WTC11 (cell line): ENCODE measurements at regions not wholly inside any gene's neighbourhood (a gene's known extent, or its start where the extent isn't known, plus 50 kb on each side); places are given as distances from the start of the nearest gene placed in this dataset.

Source experiments
- ATAC-seq: fragments of 200-7000 bp; cut with Tn5 transposase; 2 replicates; pipeline ENCODE4 v1.10.0; 2021; ENCODE audit warnings: mild to moderate bottlenecking, moderate library complexity
- CTCF ChIA-PET: fragments of 300-600 bp; sonication (Branson Sonifier 250); formaldehyde crosslinking; loops from one replicate; lab custom pipeline; 2021; ENCODE audit warnings: antibody characterized with exemption; lab: Charles Lee
- POLR2A ChIA-PET: fragments of 350-600 bp; sonication (Branson Sonifier 250); formaldehyde crosslinking; loops from one replicate; lab custom pipeline; 2021; ENCODE audit warnings: antibody characterized with exemption; lab: Charles Lee
- DNase-seq: peaks from one replicate; pipeline ENCODE4 v3.0.0; 2021; ENCODE audit warnings: low spot score
- H3K27ac Mint-ChIP-seq: 2 replicates; pipeline ENCODE4 v1.8.0; 2021; ENCODE audit warnings: mixed read lengths
- H3K27me3 Mint-ChIP-seq: 2 replicates; pipeline ENCODE4 v1.8.0; 2021; ENCODE audit warnings: low read depth, mild to moderate bottlenecking, moderate library complexity, mixed read lengths
- H3K36me3 Mint-ChIP-seq: 2 replicates; pipeline ENCODE4 v1.8.0; 2021; ENCODE audit warnings: mixed read lengths
- H3K4me1 Mint-ChIP-seq: 2 replicates; pipeline ENCODE4 v1.8.0; 2022; ENCODE audit warnings: mixed read lengths
- H3K4me3 Mint-ChIP-seq: 2 replicates; pipeline ENCODE4 v1.8.0; 2021; ENCODE audit warnings: mild to moderate bottlenecking, moderate library complexity, mixed read lengths
- H3K9me3 Mint-ChIP-seq: 2 replicates; pipeline ENCODE4 v1.8.0; 2021; ENCODE audit warnings: mixed read lengths
- AR ChIP-seq: fragments of 250-450 bp; sonication (Bioruptor Pico); IDR thresholded peaks from 2 replicates; pipeline ENCODE4 v1.9.0; 2021; ENCODE audit warnings: mild to moderate bottlenecking
- ELF4 ChIP-seq: sonication (generic); formaldehyde crosslinking; IDR thresholded peaks from 2 replicates; pipeline ENCODE4 v1.8.1; 2022; ENCODE audit warnings: low read depth, mild to moderate bottlenecking, moderate library complexity, missing genetic modification reagents
- ESRRA ChIP-seq: sonication (generic); formaldehyde crosslinking; IDR thresholded peaks from 2 replicates; pipeline ENCODE4 v1.8.1; 2022; ENCODE audit warnings: mild to moderate bottlenecking, missing genetic modification reagents, borderline replicate concordance
- FOXP1 ChIP-seq: sonication (generic); formaldehyde crosslinking; IDR thresholded peaks from 2 replicates; pipeline ENCODE4 v1.8.0; 2022; ENCODE audit warnings: missing genetic modification reagents, mild to moderate bottlenecking, moderate library complexity, borderline replicate concordance
- IRF2 ChIP-seq: sonication (generic); formaldehyde crosslinking; IDR thresholded peaks from 2 replicates; pipeline ENCODE4 v1.8.0; 2022; ENCODE audit warnings: low read depth, missing genetic modification reagents, borderline replicate concordance
- JAZF1 ChIP-seq: fragments of 250-450 bp; sonication (Bioruptor Pico); IDR thresholded peaks from 2 replicates; pipeline ENCODE4 v1.9.0; 2021; ENCODE audit warnings: moderate library complexity, mild to moderate bottlenecking, inconsistent platforms
- JUN ChIP-seq: sonication (generic); formaldehyde crosslinking; IDR thresholded peaks from 2 replicates; pipeline ENCODE4 v1.8.0; 2023; ENCODE audit warnings: mild to moderate bottlenecking, missing genetic modification reagents
- MXD4 ChIP-seq: fragments of 250-450 bp; sonication (Bioruptor Pico); IDR thresholded peaks from 2 replicates; pipeline ENCODE4 v1.8.0; 2021; ENCODE audit warnings: mild to moderate bottlenecking, moderate library complexity, borderline replicate concordance
- NFE2L1 ChIP-seq: sonication (generic); formaldehyde crosslinking; IDR thresholded peaks from 2 replicates; pipeline ENCODE4 v1.8.1; 2023; ENCODE audit warnings: missing genetic modification reagents
- NR1H2 ChIP-seq: sonication (generic); formaldehyde crosslinking; IDR thresholded peaks from 2 replicates; pipeline ENCODE4 v1.9.0; 2021; ENCODE audit warnings: mild to moderate bottlenecking, moderate library complexity, missing genetic modification reagents
- NR3C1 ChIP-seq: sonication (generic); formaldehyde crosslinking; conservative IDR thresholded peaks from 2 replicates; pipeline ENCODE4 v1.8.1; 2023; ENCODE audit warnings: low read depth, mild to moderate bottlenecking, missing genetic modification reagents
- SMAD3 ChIP-seq: sonication (generic); formaldehyde crosslinking; IDR thresholded peaks from 2 replicates; pipeline ENCODE4 v1.8.0; 2022; ENCODE audit warnings: missing genetic modification reagents, mild to moderate bottlenecking, borderline replicate concordance
- STAT6 ChIP-seq: sonication (generic); formaldehyde crosslinking; conservative IDR thresholded peaks from 2 replicates; pipeline ENCODE4 v1.8.1; 2023; ENCODE audit warnings: mild to moderate bottlenecking, low read depth, missing genetic modification reagents, moderate library complexity
- TCF7 ChIP-seq: sonication (generic); formaldehyde crosslinking; IDR thresholded peaks from 2 replicates; pipeline ENCODE4 v1.8.0; 2022; ENCODE audit warnings: mild to moderate bottlenecking, low read depth, missing genetic modification reagents, moderate library complexity
- ZNF219 ChIP-seq: sonication (generic); formaldehyde crosslinking; IDR thresholded peaks from 2 replicates; pipeline ENCODE4 v1.8.0; 2023; ENCODE audit warnings: missing genetic modification reagents, mild to moderate bottlenecking, borderline replicate concordance
- TF ChIP-seq, protein P1 (sequence below): sonication (generic); formaldehyde crosslinking; IDR thresholded peaks from 2 replicates; pipeline ENCODE4 v1.8.0; 2022; ENCODE audit warnings: missing genetic modification reagents
- TF ChIP-seq, protein P2 (sequence below): sonication (generic); formaldehyde crosslinking; IDR thresholded peaks from 2 replicates; pipeline ENCODE4 v1.8.0; 2023; ENCODE audit warnings: missing genetic modification reagents
- TF ChIP-seq, protein P3 (sequence below): fragments of 250-450 bp; sonication (Bioruptor Pico); IDR thresholded peaks from 2 replicates; pipeline ENCODE4 v1.8.0; 2021; ENCODE audit warnings: mild to moderate bottlenecking
- TF ChIP-seq, protein P4 (sequence below): sonication (generic); formaldehyde crosslinking; IDR thresholded peaks from 2 replicates; pipeline ENCODE4 v1.8.1; 2022; ENCODE audit warnings: low read depth, missing genetic modification reagents, borderline replicate concordance

GRCh38 chr20:7790189-7790588 lies 150.1 kb downstream of the HAO1 start (continued):
- TF ChIP-seq, protein P1, sequence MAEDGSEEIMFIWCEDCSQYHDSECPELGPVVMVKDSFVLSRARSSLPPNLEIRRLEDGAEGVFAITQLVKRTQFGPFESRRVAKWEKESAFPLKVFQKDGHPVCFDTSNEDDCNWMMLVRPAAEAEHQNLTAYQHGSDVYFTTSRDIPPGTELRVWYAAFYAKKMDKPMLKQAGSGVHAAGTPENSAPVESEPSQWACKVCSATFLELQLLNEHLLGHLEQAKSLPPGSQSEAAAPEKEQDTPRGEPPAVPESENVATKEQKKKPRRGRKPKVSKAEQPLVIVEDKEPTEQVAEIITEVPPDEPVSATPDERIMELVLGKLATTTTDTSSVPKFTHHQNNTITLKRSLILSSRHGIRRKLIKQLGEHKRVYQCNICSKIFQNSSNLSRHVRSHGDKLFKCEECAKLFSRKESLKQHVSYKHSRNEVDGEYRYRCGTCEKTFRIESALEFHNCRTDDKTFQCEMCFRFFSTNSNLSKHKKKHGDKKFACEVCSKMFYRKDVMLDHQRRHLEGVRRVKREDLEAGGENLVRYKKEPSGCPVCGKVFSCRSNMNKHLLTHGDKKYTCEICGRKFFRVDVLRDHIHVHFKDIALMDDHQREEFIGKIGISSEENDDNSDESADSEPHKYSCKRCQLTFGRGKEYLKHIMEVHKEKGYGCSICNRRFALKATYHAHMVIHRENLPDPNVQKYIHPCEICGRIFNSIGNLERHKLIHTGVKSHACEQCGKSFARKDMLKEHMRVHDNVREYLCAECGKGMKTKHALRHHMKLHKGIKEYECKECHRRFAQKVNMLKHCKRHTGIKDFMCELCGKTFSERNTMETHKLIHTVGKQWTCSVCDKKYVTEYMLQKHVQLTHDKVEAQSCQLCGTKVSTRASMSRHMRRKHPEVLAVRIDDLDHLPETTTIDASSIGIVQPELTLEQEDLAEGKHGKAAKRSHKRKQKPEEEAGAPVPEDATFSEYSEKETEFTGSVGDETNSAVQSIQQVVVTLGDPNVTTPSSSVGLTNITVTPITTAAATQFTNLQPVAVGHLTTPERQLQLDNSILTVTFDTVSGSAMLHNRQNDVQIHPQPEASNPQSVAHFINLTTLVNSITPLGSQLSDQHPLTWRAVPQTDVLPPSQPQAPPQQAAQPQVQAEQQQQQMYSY, result no peak
- no peak for TF ChIP-seq ELF4 (CRISPR knock-in tag)

DNA sequence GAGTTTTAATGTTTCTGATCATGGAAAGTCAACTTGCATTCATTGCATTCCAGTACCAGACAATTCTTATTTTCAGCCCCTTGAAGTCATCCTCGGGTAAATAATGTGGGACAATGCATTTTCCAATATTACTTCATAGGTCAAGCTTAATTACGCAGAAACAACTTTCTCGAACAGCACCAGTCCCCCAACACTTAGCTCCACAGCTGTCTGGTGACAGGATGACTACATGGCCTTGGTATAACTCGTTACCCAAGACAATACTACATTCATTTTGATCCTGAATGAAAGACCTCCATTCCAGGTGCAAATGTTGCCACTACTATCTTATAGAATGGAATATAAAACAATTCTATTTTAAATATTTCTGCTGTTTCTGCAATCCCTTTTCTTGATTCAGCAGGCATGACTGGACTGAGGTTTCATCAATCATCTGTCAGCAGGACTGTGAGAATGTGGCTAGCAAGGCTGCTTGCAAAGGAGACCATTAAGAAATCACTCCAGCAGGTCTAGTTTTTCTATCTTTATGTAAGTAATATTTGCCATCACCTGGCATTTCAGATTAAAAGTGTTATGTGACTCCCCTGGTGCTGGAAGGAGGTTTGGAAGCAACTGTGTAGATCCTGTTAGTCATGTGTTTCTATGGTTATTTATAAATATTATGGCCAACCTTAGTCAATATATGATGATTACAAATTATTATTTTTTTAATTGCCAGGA lies 147.9 kb downstream of the HAO1 start:
- Mint-ChIP-seq H3K27me3 (no peaks in the 10 kb centered on the region; the same call in 1 of the 2 replicates), H3K27ac (no peak overlapping the region), H3K9me3 (peaks cover 3% of the 10 kb centered on the region), H3K4me1 (no peaks in the 10 kb centered on the region), H3K4me3 (no peak overlapping the region), H3K36me3 (no peaks in the 10 kb centered on the region)
- DNase-seq, result no peak
- POLR2A ChIA-PET, result no interaction called here
- TF ChIP-seq, protein P2, sequence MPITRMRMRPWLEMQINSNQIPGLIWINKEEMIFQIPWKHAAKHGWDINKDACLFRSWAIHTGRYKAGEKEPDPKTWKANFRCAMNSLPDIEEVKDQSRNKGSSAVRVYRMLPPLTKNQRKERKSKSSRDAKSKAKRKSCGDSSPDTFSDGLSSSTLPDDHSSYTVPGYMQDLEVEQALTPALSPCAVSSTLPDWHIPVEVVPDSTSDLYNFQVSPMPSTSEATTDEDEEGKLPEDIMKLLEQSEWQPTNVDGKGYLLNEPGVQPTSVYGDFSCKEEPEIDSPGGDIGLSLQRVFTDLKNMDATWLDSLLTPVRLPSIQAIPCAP (CRISPR knock-in tag), result no peak
- TF ChIP-seq ESRRA (no peak), NFE2L1 (CRISPR knock-in tag) (no peak), IRF2 (CRISPR knock-in tag) (no peak), NR3C1 (CRISPR knock-in tag) (no peak), JUN (CRISPR knock-in tag) (no peak), NR1H2 (CRISPR knock-in tag) (no peak), MXD4 (CRISPR knock-in tag) (no peak), FOXP1 (CRISPR knock-in tag) (no peak), TCF7 (CRISPR knock-in tag) (no peak), STAT6 (CRISPR knock-in tag) (no peak)
- TF ChIP-seq, protein P3, sequence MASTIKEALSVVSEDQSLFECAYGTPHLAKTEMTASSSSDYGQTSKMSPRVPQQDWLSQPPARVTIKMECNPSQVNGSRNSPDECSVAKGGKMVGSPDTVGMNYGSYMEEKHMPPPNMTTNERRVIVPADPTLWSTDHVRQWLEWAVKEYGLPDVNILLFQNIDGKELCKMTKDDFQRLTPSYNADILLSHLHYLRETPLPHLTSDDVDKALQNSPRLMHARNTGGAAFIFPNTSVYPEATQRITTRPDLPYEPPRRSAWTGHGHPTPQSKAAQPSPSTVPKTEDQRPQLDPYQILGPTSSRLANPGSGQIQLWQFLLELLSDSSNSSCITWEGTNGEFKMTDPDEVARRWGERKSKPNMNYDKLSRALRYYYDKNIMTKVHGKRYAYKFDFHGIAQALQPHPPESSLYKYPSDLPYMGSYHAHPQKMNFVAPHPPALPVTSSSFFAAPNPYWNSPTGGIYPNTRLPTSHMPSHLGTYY (CRISPR knock-in tag), result no peak
- ATAC-seq, result no peak
- CTCF ChIA-PET, result no interaction called here

DNA sequence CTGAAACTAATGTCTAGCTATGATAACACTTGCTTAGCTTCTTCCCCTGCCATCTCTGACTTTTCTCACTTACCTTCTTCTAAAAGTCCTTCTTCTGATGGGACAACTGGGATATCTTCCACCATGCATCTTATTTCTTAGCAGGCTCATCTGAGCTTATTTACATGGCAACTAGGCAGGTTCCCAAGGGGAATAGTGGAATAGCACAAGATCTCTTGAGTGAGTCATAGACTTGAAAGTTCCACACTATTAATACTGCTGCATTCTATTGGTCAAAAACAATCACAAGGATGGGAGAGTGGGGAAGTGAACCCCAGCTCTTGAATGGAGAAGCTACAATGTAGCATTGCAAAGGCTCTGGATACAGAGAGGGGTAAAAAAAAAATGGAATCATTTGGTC lies 142.1 kb downstream of the HAO1 start:
- H3K27me3 Mint-ChIP-seq, result peaks cover 10% of the 10 kb centered on the region; the same call in 1 of the 2 replicates
- H3K27ac Mint-ChIP-seq, result no peak overlapping the region
- ChIA-PET POLR2A (no interaction called here), CTCF (no interaction called here)
- H3K36me3 Mint-ChIP-seq, result no peaks in the 10 kb centered on the region
- H3K9me3 Mint-ChIP-seq, result peaks cover 16% of the 10 kb centered on the region
- ATAC-seq (no peak), DNase-seq (no peak)
- H3K4me3 Mint-ChIP-seq, result no peak overlapping the region
- no peaks in the 10 kb centered on the region for H3K4me1 Mint-ChIP-seq
- TF ChIP-seq SMAD3 (CRISPR knock-in tag), result no peak
- TF ChIP-seq JAZF1 (CRISPR knock-in tag), result no peak
- no peak for TF ChIP-seq AR (CRISPR knock-in tag)
- no peak for TF ChIP-seq ZNF219
- no peak for TF ChIP-seq NR1H2 (CRISPR knock-in tag)
- TF ChIP-seq, protein P4, sequence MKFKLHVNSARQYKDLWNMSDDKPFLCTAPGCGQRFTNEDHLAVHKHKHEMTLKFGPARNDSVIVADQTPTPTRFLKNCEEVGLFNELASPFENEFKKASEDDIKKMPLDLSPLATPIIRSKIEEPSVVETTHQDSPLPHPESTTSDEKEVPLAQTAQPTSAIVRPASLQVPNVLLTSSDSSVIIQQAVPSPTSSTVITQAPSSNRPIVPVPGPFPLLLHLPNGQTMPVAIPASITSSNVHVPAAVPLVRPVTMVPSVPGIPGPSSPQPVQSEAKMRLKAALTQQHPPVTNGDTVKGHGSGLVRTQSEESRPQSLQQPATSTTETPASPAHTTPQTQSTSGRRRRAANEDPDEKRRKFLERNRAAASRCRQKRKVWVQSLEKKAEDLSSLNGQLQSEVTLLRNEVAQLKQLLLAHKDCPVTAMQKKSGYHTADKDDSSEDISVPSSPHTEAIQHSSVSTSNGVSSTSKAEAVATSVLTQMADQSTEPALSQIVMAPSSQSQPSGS (CRISPR knock-in tag), result no peak
